ENCODE measurements at regions not wholly inside any gene's neighbourhood (a gene's known extent, or its start where the extent isn't known, plus 50 kb on each side); places are given as distances from the start of the nearest gene placed in this dataset.

- H3K27me3 ChIP-seq (ENCODE audit: control insufficient read depth in 2 of 2, insufficient read depth in 2 of 2, low read length in 2 of 2): no peaks in the 10 kb centered on the region
- no peak overlapping the region for H3K27ac ChIP-seq (ENCODE audit: low read depth in 1 of 2, low read length in 2 of 2)
- DNase-seq: no peak
- H3K9me3 ChIP-seq (replicated peaks in 1 of 2; ENCODE audit: control insufficient read depth in 1 of 2, insufficient read depth in 1 of 2, low read length in 2 of 2): peaks cover 5 to 21% of the 10 kb centered on the region in 2 donors
- H2AFZ ChIP-seq (ENCODE audit: insufficient read depth, low read depth, low read length, poor library complexity, severe bottlenecking): no peak overlapping the region
- intact Hi-C loops (cut with micrococcal nuclease): no loop called here
- no CpG with 5 or more reads among the region's 2 CpGs for WGBS (ENCODE audit: insufficient coverage)
- H3K4me3 ChIP-seq (replicated peaks in 1 of 3; ENCODE audit: low read depth in 2 of 3, low read length in 3 of 3): no peak overlapping the region
- H3K4me3 Mint-ChIP-seq: no peak overlapping the region
- no peaks in the 10 kb centered on the region for H3K4me1 Mint-ChIP-seq
- no peaks in the 10 kb centered on the region for H4K20me1 ChIP-seq (ENCODE audit: insufficient read depth, low read length)
- no peaks in the 10 kb centered on the region for H3K79me2 ChIP-seq (ENCODE audit: insufficient read depth, low read length)
- no peak overlapping the region for H3K4me2 ChIP-seq (replicated peaks; ENCODE audit: extremely low read depth, low read length, poor library complexity, severe bottlenecking)
- H3K27ac Mint-ChIP-seq: no peak overlapping the region
- H3K9ac ChIP-seq (ENCODE audit: insufficient read depth, low read length, poor library complexity, severe bottlenecking): no peak overlapping the region
- peaks cover 7 to 24% (median 10%) of the 10 kb centered on the region in 7 donors for H3K9me3 Mint-ChIP-seq
- no peaks in the 10 kb centered on the region for H3K4me1 ChIP-seq (ENCODE audit: control insufficient read depth in 1 of 2, insufficient read depth in 2 of 2, low read length in 2 of 2)
- H3K27me3 Mint-ChIP-seq (ENCODE audit: low read depth in 3 of 3): peaks cover 0 to 2% (median 0%) of the 10 kb centered on the region in 3 donors
- no peak for TF ChIP-seq CTCF (IDR thresholded peaks at IDR 0.05)
- no peaks in the 10 kb centered on the region for H3K36me3 Mint-ChIP-seq
- H3K36me3 ChIP-seq (replicated peaks in 1 of 2; ENCODE audit: control insufficient read depth in 1 of 2, insufficient read depth in 2 of 2, low read length in 2 of 2): no peaks in the 10 kb centered on the region
Measured at GRCh38 chr1:67965995-67966665, 84.3 kb downstream of the DIRAS3 start.

GRCh38 chr1:67963263-67963662, 87.2 kb downstream of the DIRAS3 start:
- no peak overlapping the region for H3K27ac Mint-ChIP-seq
- no peak overlapping the region for H3K4me3 Mint-ChIP-seq
- Histone ChIP-seq H3K9me3 (replicated peaks in 1 of 2; ENCODE audit: control insufficient read depth in 1 of 2, insufficient read depth in 1 of 2, low read length in 2 of 2) (peaks cover 9 to 21% of the 10 kb centered on the region in 2 donors), H3K79me2 (ENCODE audit: insufficient read depth, low read length) (no peaks in the 10 kb centered on the region), H3K9ac (ENCODE audit: insufficient read depth, low read length, poor library complexity, severe bottlenecking) (no peak overlapping the region), H3K27me3 (ENCODE audit: control insufficient read depth in 2 of 2, insufficient read depth in 2 of 2, low read length in 2 of 2) (no peaks in the 10 kb centered on the region), H3K4me1 (ENCODE audit: control insufficient read depth in 1 of 2, insufficient read depth in 2 of 2, low read length in 2 of 2) (no peaks in the 10 kb centered on the region), H3K4me3 (replicated peaks in 1 of 3; ENCODE audit: low read depth in 2 of 3, low read length in 3 of 3) (no peak overlapping the region), H3K27ac (ENCODE audit: low read depth in 1 of 2, low read length in 2 of 2) (no peak overlapping the region), H2AFZ (ENCODE audit: insufficient read depth, low read depth, low read length, poor library complexity, severe bottlenecking) (no peak overlapping the region), H3K4me2 (replicated peaks; ENCODE audit: extremely low read depth, low read length, poor library complexity, severe bottlenecking) (no peak overlapping the region), H3K36me3 (replicated peaks in 1 of 2; ENCODE audit: control insufficient read depth in 1 of 2, insufficient read depth in 2 of 2, low read length in 2 of 2) (no peaks in the 10 kb centered on the region), H4K20me1 (ENCODE audit: insufficient read depth, low read length) (no peaks in the 10 kb centered on the region)
- no peaks in the 10 kb centered on the region for H3K4me1 Mint-ChIP-seq
- no peak for DNase-seq
- H3K27me3 Mint-ChIP-seq (ENCODE audit: low read depth in 3 of 3): peaks cover 0 to 2% (median 0%) of the 10 kb centered on the region in 3 donors
- H3K36me3 Mint-ChIP-seq: no peaks in the 10 kb centered on the region
- no peak for TF ChIP-seq CTCF (IDR thresholded peaks at IDR 0.05)
- intact Hi-C loops (cut with micrococcal nuclease): no loop called here
- peaks cover 8 to 21% (median 10%) of the 10 kb centered on the region in 7 donors for H3K9me3 Mint-ChIP-seq

Data from CD14-positive monocyte (primary cell).